Panc1 (cell line): ENCODE measurements at regions not wholly inside any gene's neighbourhood (a gene's known extent, or its start where the extent isn't known, plus 50 kb on each side); places are given as distances from the start of the nearest gene placed in this dataset.

ENCODE experiments used
- ATAC-seq: fragments of 200-7000 bp; cut with Tn5 transposase; 2 replicates; pipeline ENCODE4 v1.9.1; 2020; ENCODE audit warnings: mild to moderate bottlenecking, moderate library complexity
- BruUV-seq: library from RNA; stranded (reverse); fragments of 400-500 nt; replicated peaks from 2 replicates; lab custom pipeline; 2021; lab: Mats Ljungman, UMichigan
- CTCF ChIA-PET: fragments of 300-600 bp; sonication (Branson Sonifier 250); formaldehyde crosslinking; loops from one replicate; lab custom pipeline; 2022; ENCODE audit warnings: antibody characterized with exemption; lab: Charles Lee
- POLR2A ChIA-PET: fragments of 300-600 bp; sonication (Branson Sonifier 250); formaldehyde crosslinking; loops from one replicate; lab custom pipeline; 2022; ENCODE audit warnings: antibody characterized with exemption; lab: Charles Lee
- DNase-seq: peaks from one replicate; pipeline ENCODE4 v3.0.0-alpha.2; 2010; ENCODE audit warnings: low read depth, low spot score
- H3K27ac ChIP-seq: 2 replicates; pipeline ENCODE4 v1.5.1; 2011; ENCODE audit warnings: mild to moderate bottlenecking, low read length, inconsistent platforms
- H3K27me3 ChIP-seq: fragments of 200-500 bp; sonication (Bioruptor generic); 2 replicates; pipeline ENCODE4 v1.6.0; 2014; ENCODE audit warnings: low read length, inconsistent platforms; ENCODE audit not compliant: control insufficient read depth, insufficient read depth
- H3K36me3 ChIP-seq: fragments of 200-500 bp; sonication (Bioruptor generic); 2 replicates; pipeline ENCODE4 v1.5.1; 2014; ENCODE audit warnings: inconsistent platforms, mild to moderate bottlenecking, low read length, moderate library complexity; ENCODE audit not compliant: control insufficient read depth, insufficient read depth
- H3K4me1 ChIP-seq: 2 replicates; pipeline ENCODE4 v1.5.1; 2011; ENCODE audit warnings: inconsistent platforms, mild to moderate bottlenecking, low read length, moderate library complexity; ENCODE audit not compliant: control insufficient read depth, insufficient read depth
- H3K4me3 ChIP-seq, 2 experiments: 2 replicates each; pipeline ENCODE4 v1.5.1; 2011 to 2012; ENCODE audit warnings: low read depth in 2 of 2, low read length in 2 of 2, mild to moderate bottlenecking in 2 of 2, inconsistent platforms in 1 of 2, moderate library complexity in 1 of 2
- H3K9me3 ChIP-seq: fragments of 200-500 bp; sonication (Bioruptor generic); 2 replicates; pipeline ENCODE4 v1.5.1; 2014; ENCODE audit warnings: low read depth, mild to moderate bottlenecking, inconsistent platforms, low read length, moderate library complexity; ENCODE audit not compliant: control insufficient read depth, insufficient read depth
- POLR2AphosphoS5 ChIP-seq: IDR thresholded peaks from 2 replicates; pipeline ENCODE4 v1.6.1; 2012; ENCODE audit warnings: mild to moderate bottlenecking, low read depth, low read length, moderate library complexity
- SIN3A ChIP-seq: IDR thresholded peaks from 2 replicates; pipeline ENCODE4 v1.6.1; 2012; ENCODE audit warnings: low read depth, mild to moderate bottlenecking, low read length, moderate library complexity, borderline replicate concordance; ENCODE audit not compliant: insufficient read depth
- TCF7L2 ChIP-seq: IDR thresholded peaks from 2 replicates; pipeline ENCODE4 v1.6.1; 2011; ENCODE audit warnings: mild to moderate bottlenecking, low read depth, low read length, inconsistent platforms
- in situ Hi-C: cut with HindIII; loops from 2 replicates; pipeline ENCODE4 v1.10.0; 2016; ENCODE audit warnings: low sequenced_read_pairs, low pct_unique_long_range_greater_than_20kb
- intact Hi-C: fragments of 100-400 bp; cut with micrococcal nuclease; formaldehyde crosslinking; loops from one replicate; pipeline ENCODE4 v1.10.0; 2022; ENCODE audit not compliant: unreplicated experiment
- TF ChIP-seq, protein P1 (sequence below): fragments of 450-650 bp; IDR thresholded peaks from 2 replicates; pipeline ENCODE4 v1.5.1; 2017; ENCODE audit warnings: mild to moderate bottlenecking
- TF ChIP-seq, protein P2 (sequence below), 2 experiments: IDR thresholded peaks; 2 replicates each; pipeline ENCODE4 v1.6.1; 2011 to 2012; ENCODE audit warnings: low read depth in 2 of 2, control low read depth in 1 of 2, low read length in 1 of 2, mild to moderate bottlenecking in 1 of 2, moderate library complexity in 1 of 2; ENCODE audit not compliant: insufficient read depth in 1 of 2

DNA sequence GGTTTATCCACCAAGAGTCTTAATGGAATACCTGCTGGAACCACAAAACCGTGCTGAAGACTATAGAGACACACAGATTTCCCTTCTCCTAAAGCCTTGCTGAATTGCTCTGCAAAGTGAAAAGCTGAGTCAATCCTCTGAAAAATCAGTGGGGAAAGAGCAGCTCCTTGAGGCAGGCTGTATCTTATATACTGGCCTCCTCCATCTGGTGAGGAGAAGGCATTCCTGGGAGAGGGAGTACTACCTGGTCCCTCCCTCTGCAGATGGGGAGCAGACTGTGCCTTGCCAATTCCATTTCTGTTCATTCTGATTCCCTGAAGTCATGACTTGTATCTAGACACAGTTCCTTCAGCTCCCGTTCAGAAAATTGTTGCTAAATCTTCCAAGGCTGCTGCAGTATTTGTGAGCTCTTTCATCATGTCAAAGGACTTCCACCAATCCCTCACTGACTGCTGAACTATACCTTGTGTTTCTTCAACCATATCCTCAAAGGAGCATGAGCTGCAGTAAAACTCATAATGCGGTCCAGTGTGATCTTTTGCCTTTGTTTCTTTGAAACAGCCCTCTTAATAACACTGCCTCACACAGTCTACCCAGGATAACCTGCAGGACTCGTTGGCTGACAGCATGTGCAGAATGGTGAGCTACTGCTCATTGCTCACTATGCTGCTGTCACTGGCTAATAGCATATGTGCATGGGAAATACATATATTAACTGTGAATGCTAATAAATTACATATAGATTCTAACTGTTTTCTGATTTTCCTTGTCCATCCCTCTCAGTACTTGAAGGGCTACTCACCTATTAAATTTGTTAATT lies 84.5 kb downstream of the FOXD1 start:
- in situ Hi-C loops (no loop called here), intact Hi-C loops (loop anchor here (10.0 kb wide), 1 partner anchor 149 kb away; no protein-coding TSS in a partner anchor)
- ATAC-seq, result 0 out of 2 replicates have a peak, but pooled peaks have one; percentile 19
- TF ChIP-seq, protein P1, sequence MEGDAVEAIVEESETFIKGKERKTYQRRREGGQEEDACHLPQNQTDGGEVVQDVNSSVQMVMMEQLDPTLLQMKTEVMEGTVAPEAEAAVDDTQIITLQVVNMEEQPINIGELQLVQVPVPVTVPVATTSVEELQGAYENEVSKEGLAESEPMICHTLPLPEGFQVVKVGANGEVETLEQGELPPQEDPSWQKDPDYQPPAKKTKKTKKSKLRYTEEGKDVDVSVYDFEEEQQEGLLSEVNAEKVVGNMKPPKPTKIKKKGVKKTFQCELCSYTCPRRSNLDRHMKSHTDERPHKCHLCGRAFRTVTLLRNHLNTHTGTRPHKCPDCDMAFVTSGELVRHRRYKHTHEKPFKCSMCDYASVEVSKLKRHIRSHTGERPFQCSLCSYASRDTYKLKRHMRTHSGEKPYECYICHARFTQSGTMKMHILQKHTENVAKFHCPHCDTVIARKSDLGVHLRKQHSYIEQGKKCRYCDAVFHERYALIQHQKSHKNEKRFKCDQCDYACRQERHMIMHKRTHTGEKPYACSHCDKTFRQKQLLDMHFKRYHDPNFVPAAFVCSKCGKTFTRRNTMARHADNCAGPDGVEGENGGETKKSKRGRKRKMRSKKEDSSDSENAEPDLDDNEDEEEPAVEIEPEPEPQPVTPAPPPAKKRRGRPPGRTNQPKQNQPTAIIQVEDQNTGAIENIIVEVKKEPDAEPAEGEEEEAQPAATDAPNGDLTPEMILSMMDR, result peak; percentile 51
- TF ChIP-seq TCF7L2, result no peak
- TF ChIP-seq, protein P2, sequence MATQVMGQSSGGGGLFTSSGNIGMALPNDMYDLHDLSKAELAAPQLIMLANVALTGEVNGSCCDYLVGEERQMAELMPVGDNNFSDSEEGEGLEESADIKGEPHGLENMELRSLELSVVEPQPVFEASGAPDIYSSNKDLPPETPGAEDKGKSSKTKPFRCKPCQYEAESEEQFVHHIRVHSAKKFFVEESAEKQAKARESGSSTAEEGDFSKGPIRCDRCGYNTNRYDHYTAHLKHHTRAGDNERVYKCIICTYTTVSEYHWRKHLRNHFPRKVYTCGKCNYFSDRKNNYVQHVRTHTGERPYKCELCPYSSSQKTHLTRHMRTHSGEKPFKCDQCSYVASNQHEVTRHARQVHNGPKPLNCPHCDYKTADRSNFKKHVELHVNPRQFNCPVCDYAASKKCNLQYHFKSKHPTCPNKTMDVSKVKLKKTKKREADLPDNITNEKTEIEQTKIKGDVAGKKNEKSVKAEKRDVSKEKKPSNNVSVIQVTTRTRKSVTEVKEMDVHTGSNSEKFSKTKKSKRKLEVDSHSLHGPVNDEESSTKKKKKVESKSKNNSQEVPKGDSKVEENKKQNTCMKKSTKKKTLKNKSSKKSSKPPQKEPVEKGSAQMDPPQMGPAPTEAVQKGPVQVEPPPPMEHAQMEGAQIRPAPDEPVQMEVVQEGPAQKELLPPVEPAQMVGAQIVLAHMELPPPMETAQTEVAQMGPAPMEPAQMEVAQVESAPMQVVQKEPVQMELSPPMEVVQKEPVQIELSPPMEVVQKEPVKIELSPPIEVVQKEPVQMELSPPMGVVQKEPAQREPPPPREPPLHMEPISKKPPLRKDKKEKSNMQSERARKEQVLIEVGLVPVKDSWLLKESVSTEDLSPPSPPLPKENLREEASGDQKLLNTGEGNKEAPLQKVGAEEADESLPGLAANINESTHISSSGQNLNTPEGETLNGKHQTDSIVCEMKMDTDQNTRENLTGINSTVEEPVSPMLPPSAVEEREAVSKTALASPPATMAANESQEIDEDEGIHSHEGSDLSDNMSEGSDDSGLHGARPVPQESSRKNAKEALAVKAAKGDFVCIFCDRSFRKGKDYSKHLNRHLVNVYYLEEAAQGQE (IDR thresholded peaks at IDR 0.05; ENCODE audit: insufficient read depth in 1 of 2, low read depth in 2 of 2, low read length in 1 of 2), result no peak
- TF ChIP-seq POLR2AphosphoS5, result no peak
- no peak for TF ChIP-seq SIN3A
- Histone ChIP-seq H3K4me3 (no peak overlapping the region), H3K27me3 (no peaks in the 10 kb centered on the region), H3K4me1 (peaks cover 42% of the 10 kb centered on the region), H3K27ac (peak overlapping the region; percentile 89), H3K9me3 (no peaks in the 10 kb centered on the region), H3K36me3 (no peaks in the 10 kb centered on the region)
- peak; percentile 73 for DNase-seq
- ChIA-PET POLR2A (no interaction called here), CTCF (interaction anchor here (0.9 to 1.6 kb wide), 3 partner anchors 87 to 148 kb away, joined by 3 to 9 read pairs (median 4); no protein-coding TSS in a partner anchor)
- BruUV-seq, result no TSS peak

DNA sequence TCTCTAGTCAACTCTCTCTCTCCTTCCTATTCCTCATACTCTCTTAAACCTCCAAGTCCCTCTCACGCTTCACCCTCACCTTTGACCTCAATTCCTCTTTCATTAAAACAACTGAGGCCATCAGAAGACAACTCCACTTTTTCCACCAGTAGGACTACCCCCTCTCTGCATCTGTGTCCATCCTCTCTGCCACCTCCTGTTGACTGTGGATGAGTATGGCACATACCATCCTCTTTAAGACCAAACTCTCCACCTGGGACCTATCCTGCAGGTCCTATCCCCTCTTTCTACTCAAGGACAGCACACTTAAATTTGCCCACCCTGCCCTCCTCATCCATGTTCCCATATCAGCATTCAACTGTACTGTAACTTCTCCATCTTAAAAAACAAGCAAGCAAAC lies 89.2 kb downstream of the FOXD1 start:
- TF ChIP-seq, protein P1, result peak; percentile 36
- TF ChIP-seq SIN3A (no peak), POLR2AphosphoS5 (no peak), TCF7L2 (no peak)
- TF ChIP-seq, protein P2 (IDR thresholded peaks at IDR 0.05; ENCODE audit: insufficient read depth in 1 of 2, low read depth in 2 of 2, low read length in 1 of 2), result no peak
- H3K4me3 ChIP-seq, result no peak overlapping the region
- H3K4me1 ChIP-seq, result peaks cover 8% of the 10 kb centered on the region
- intact Hi-C loops (no loop called here), in situ Hi-C loops (no loop called here)
- no peak overlapping the region for H3K27ac ChIP-seq
- no peaks in the 10 kb centered on the region for H3K36me3 ChIP-seq
- DNase-seq (no peak), ATAC-seq (no peak)
- BruUV-seq, result no TSS peak
- ChIA-PET POLR2A (no interaction called here), CTCF (no interaction called here)
- no peaks in the 10 kb centered on the region for H3K27me3 ChIP-seq
- no peaks in the 10 kb centered on the region for H3K9me3 ChIP-seq
